C1 segment of cervical spinal cord (tissue), 14 donors: ENCODE measurements at regions not wholly inside any gene's neighbourhood (a gene's known extent, or its start where the extent isn't known, plus 50 kb on each side); places are given as distances from the start of the nearest gene placed in this dataset.
"Not testable (repeated sequence)": the region's sequence is repeated elsewhere in the genome, so short reads cannot be mapped to it uniquely, and the experiment has no call there.

Experiments used
- DNase-seq, 14 donors: peaks; one replicate each; lab custom pipeline; 2025; lab: John Stamatoyannopoulos, UW

DNA sequence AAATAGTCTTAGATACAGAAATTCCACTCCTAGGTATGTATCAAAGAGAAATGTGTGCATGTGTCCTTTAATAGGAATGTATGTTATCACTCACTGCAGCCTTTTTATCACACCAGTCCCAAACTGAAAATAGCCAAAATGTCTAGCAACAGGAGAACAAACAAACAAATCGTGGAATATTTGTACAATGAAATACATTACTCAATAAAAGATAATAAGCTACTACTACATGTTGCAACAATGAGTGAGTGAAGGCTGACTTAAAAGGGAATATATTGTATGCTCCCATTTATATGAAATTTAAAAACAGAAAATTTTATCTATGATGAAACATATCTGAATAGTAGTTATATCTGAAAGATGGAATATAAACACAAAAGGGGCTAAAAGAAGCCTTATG is 212.1 kb upstream of the PLD5 start:
- no peak for DNase-seq

DNA sequence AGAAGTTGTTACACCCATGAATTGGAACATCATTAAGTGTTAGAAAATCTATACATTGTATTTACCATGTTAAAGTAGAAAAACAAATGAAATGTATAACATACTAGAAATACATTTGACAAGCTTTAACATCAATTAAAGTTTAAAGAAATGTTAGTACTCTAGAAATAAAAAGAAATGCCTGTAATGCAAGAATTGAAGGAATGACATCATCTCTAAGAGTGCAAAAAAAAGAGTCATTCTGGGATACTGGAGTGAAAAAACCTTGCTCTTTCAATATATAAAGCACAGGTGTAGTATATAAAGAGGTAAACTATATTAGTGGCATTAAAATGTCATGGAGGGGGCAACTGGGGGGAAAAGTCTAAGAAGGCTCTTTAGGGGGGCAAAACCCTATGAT is 210.8 kb upstream of the PLD5 start:
- DNase-seq: no peak

DNA sequence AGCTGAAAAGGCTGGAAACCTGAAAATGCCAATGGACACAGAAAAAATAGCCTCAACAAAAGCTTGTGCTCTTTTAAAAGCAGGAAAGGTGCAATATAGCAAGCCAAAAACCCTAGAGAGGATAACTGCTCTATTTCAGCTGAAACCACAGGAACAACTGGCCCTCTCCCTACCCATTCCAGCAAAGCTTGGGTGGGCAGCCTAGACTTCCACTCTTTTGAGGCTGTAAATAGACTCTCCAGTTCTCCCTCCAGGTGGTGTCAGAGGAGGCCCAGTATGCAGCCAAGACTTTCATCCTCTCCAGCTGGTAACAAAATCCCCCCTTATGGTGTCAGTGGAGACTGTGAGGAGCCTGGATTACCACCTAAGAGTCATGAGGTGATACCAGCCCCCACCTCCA is 206.9 kb upstream of the PLD5 start:
- DNase-seq: no peak

DNA sequence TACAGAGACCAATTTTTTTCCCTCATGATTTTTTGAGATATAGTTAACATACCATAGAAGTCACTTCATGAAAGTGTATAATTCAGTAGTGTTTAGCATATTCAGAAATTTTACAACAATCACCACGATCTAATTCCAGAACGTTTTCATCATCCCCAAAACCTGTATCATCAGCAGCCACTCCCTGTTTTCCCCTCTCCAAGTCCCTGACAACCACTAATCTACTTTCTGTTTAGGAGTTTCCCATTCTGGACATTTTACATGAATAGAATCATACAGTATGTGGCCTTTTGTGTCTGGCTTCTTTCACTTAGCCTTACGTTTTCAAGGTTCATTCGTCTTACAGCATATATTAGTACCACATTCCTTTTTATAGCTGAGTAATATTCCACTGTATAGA is 204.2 kb upstream of the PLD5 start:
- DNase-seq: no peak

DNA sequence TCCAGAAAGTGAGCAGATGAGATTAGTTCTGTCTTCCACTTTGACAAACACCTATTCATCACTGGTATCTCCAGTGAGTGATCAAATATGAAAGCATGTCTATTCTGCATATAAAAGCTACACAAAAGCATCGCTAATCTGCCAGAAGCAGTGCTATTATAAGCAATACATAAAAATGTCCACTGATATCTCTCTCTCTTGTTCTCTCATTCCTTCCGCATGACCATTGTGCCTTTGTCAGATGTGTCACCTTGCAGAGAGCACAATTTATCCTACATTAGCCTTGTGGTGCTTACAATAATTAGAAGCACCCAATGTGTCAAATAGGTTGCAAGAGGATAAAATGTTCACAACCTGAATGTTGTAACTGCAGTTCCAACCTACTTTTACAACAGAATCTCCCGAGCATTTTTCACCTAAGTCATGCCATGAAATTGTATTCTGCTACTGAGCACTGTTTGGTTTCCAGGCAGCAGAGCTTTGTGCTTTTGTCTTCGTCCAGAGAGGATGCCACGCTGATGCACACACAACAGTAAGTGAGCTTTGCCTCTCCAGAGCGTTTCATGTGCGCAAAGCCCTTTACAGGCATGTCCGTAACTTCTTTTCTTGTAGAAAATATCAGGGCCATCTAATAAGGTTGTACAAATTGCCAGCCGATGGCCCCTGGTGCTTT is 198.7 kb upstream of the PLD5 start:
- DNase-seq: no peak

- no peak for DNase-seq
Observed at GRCh38 chr1:242718967-242719366, 194.5 kb upstream of the PLD5 start.

- no peak for DNase-seq
Observed at GRCh38 chr1:242712248-242712647, 187.8 kb upstream of the PLD5 start.

DNA sequence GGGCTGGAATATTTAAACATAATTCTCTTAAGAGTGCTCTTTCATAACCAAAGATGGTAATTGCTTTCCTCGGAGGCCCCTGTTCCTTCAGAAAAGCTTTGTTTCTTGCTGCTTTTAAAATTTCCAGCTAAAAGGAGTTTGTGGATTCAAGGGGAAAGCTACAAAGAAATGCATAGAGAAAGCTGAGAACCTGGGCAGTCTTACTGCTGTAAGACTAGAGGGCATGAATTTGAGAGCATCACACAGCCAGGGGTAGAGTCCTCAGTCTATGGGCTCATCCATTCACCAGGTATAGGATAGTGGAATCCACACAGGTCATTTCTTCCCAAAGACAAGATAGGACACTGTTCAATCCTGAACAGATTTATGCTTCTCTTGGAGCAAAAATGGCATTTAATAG is 186.3 kb upstream of the PLD5 start:
- no peak for DNase-seq

GRCh38 chr1:242710286-242710685 is 185.8 kb upstream of the PLD5 start:
- DNase-seq: no peak

GRCh38 chr1:242703467-242703866 is 179.0 kb upstream of the PLD5 start:
- DNase-seq: no peak

- no peak for DNase-seq
Observed at GRCh38 chr1:242692988-242693387, 168.5 kb upstream of the PLD5 start.

- peak in 3 of 14 donors; percentile 2 to 96 (median 13) for DNase-seq
Observed at GRCh38 chr1:242691610-242691945, 167.1 kb upstream of the PLD5 start.

DNA sequence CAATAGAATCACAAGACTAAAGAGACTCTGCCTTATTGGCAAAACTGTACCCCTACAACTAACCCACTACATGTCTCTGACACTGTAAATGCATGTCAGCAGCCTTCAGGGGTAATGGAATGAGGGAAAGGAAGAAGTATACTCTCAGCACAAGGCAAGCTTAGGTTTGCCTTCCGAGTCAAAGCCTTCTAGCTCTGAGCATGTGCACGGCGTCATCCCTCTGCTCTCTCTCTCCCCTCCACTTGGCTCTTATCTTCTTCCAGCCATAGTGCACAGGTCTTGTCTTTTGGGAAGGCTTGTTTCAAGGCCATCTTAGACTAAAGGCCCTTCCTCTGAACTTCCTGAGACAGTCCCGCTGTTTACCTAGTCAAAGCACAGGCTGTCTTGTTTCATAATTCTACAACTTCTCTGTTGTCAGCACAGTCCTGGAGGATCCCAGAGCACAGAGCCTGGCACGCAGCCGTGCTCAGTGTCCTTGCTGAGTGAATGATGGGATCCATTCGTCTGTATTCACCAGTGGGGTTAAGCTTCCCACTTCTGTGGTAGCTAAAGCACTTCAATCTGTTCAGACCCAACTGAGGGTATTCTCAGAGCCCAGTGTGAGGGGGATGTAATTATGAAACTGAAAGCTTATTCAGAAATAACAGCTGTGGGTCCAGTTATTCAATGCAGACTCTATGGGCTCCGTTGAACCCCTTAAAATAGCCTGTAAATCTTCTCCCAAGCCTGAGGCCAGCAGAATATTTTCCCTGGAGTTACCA is 166.5 kb upstream of the PLD5 start:
- DNase-seq: peak in 3 of 14 donors; percentile 18 to 77 (median 26)

- no peak for DNase-seq
Observed at GRCh38 chr1:242689378-242689777, 164.9 kb upstream of the PLD5 start.

DNA sequence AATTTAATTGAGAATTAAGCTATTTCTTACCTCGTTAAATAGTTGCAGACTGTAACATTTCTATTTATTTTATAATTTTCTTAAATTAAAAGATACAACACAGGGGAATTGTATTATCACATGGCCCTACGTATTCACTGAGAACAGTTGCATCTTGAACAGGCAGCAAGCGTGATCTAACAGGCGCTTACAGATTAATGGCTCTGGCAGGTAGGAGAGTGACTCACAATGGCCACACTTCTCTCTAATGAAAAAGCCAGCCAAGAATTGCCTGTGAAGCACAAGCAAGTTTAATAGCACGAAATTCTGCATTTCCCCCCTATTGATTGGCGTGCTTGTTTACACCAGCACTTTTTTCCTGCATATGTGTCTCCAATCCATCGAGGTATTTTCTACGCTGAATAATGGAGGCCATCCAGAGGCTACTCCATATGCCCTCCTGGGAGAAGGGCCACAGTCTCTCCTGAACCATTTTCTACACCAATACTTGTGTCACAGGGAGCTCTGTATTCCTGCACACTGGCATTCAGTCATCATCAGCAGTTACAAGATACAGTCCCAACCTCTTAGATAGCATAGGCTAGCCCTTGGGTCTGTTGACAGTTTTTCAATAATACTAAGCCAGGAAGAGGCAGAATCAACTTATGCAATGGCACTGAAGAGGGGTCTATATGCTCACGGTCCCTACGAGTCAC is 150.6 kb upstream of the PLD5 start:
- DNase-seq: no peak

GRCh38 chr1:242673652-242674051 is 149.2 kb upstream of the PLD5 start:
- DNase-seq: peak in 1 of 14 donors; percentile 17

- not testable (repeated sequence) for DNase-seq
Observed at GRCh38 chr1:242673165-242673564, 148.7 kb upstream of the PLD5 start.

GRCh38 chr1:242670019-242670418 is 145.5 kb upstream of the PLD5 start:
- no peak for DNase-seq

DNA sequence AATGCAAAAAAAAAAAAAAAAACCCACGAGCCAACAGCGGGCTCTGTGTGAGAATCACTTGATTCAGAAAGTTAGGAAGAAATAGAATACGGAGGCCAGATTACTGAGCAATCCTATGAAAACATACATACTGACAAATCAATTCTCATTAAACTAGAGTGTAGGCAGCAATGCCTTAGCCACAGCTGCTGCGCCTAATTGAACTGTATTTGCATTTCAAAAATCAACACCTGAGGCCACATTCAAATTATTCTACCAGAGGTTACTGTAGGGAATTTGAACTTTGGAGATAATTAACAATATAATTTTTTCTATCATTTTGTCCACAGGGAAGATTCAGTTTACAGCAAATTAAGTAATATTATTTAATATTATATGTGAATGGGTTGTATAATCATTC is 138.4 kb upstream of the PLD5 start:
- no peak for DNase-seq

GRCh38 chr1:242653772-242654171 is 129.3 kb upstream of the PLD5 start:
- not testable (repeated sequence) for DNase-seq

DNA sequence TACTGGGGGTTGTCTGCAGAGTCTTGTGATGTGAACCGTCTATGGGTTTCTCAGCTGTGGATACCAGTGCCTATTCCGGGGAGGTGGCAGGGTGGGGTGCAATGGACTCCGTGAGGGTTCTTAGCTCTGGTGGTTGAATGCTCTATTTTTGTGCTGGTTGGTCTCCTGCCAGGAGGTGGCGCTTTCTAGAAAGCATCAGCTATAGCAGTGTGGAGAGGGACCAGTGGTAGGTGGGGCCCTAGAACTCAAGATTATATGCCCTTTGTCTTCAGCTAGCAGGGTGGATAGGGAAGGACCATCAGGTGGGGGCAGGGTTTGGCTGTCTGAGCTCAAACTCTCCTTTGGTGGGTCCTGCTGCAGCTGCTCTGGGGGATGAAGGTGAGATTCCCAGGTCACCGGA is 127.3 kb upstream of the PLD5 start:
- no peak for DNase-seq

GRCh38 chr1:242641461-242641860 is 117.0 kb upstream of the PLD5 start:
- no peak for DNase-seq

DNA sequence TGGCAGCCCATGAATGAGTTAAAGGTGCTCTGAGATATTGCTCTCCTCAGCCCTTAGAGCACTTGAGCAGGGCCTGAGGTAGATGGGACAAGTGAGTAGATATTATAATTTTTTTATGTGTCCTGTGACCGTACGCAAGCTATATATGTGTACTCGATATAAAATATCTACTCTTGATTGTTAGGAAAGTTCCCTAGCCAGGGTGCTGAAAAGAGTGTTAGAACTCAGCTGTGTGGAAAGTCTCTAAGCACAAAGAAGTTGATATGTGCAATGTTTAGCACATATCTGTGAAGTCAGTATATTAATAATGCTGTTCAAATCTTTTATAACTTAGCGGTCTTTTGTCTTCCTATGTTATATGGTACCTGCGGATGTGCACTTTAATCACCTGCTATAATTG is 114.6 kb upstream of the PLD5 start:
- no peak for DNase-seq
